ENCODE measurements at regions not wholly inside any gene's neighbourhood (a gene's known extent, or its start where the extent isn't known, plus 50 kb on each side); places are given as distances from the start of the nearest gene placed in this dataset.

DNA sequence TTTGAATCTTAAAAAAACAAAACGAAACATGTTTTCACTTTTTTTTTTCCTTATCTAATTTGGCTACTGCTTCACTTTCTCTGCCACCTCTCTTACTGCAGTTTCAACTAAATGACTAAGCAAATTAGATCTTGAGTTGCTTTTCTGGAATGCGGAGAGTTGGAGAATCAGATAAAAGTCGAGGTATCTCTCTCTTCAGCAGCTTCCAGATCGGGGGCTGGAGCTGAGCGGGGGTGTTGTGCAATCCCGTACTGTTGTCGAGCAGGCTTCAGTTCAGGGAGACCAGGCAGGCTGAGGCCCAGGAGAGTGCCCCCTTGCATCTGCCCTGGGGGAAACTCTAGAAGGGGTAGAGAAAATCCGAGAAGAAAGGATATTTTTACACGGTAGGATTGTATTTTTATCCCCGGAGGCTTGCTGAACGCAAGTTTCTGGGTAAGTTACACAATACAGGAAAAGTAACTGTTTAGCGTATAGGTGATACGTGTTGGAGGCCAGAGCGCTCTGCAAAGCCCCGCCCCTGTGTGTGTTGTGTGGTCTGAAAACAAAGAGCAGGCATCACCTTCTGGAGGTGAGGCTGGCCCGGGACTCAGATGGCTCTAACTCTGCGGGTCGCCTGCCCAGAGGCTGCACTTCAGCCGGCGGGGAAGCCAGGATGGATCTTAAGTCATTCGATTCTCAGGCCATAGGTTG lies 116.6 kb downstream of the KLF6 start:
- no peak for TF ChIP-seq POLR2A (IDR thresholded peaks at IDR 0.05)
- TF ChIP-seq, protein P1, sequence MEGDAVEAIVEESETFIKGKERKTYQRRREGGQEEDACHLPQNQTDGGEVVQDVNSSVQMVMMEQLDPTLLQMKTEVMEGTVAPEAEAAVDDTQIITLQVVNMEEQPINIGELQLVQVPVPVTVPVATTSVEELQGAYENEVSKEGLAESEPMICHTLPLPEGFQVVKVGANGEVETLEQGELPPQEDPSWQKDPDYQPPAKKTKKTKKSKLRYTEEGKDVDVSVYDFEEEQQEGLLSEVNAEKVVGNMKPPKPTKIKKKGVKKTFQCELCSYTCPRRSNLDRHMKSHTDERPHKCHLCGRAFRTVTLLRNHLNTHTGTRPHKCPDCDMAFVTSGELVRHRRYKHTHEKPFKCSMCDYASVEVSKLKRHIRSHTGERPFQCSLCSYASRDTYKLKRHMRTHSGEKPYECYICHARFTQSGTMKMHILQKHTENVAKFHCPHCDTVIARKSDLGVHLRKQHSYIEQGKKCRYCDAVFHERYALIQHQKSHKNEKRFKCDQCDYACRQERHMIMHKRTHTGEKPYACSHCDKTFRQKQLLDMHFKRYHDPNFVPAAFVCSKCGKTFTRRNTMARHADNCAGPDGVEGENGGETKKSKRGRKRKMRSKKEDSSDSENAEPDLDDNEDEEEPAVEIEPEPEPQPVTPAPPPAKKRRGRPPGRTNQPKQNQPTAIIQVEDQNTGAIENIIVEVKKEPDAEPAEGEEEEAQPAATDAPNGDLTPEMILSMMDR (IDR thresholded peaks at IDR 0.05), result no peak
